HG03558 (cell line): ENCODE measurements at regions not wholly inside any gene's neighbourhood (a gene's known extent, or its start where the extent isn't known, plus 50 kb on each side); places are given as distances from the start of the nearest gene placed in this dataset.

Source experiments
- ATAC-seq: cut with Tn5 transposase; IDR thresholded peaks from one replicate; pipeline ENCODE4 v1.9.1; 2021; ENCODE audit warnings: moderate number of reproducible peaks; ENCODE audit not compliant: unreplicated experiment; ENCODE audit errors: extremely low read depth

DNA sequence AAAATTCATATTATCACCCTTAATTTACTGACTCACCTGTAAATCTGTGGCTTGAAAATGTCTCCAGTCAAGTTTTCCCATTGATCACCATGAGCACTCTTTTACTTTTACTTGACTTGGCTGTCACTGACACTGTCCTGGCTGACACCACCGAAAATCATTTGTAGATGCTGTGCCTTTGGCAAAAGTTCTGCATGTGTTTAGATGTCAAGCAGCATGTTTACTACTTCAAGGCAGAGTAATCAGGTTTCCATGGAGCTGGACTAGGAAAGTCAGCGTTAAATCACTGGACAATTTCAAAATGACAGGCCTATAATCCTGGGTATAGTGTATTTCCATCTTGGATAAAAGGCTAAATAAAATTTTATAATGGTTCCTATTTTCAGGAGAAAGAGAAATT, 1530.6 kb upstream of the CDH6 start:
- ATAC-seq = no peak

DNA sequence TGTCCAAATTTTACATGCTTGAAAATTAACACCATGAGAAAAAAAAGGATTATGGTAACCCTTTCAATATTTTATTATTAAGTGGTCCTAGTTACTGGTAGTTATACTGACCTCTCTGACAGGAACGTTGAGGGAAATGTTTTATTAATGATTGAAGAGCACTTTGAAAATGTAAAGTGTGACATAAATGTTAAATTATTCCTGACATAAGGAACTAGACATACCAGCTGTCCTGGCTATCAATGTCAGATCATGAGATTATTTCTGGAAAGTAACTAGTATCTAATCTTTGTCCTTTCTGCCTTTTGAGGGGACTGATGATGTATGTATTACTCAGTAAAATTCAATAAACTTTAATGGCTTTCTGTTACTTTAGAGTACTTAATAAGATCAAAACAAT, 1538.5 kb upstream of the CDH6 start:
- no peak for ATAC-seq

DNA sequence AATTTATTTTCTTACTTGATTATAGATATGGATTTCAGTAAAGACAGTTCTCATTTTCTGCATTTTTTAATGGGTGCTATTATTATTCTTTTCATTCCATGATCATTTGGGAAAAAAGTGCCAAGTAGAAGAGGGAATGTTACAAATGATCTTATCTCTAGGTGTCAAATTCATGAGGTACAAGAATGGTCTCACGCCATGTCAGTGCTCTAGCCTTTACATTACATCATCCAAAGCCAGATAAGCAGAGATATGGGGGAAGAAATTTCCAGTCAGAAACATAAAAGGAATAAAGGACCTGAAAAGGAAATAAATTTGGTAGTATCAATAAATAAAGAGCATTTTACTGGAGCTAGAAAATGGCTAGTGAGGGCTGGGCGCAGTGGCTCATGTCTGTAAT, 1544.2 kb upstream of the CDH6 start:
- ATAC-seq = no peak

GRCh38 chr5:29642601-29643000, 1550.9 kb upstream of the CDH6 start:
- ATAC-seq = no peak

GRCh38 chr5:29614206-29614605, 1579.3 kb upstream of the CDH6 start:
- ATAC-seq = no peak

GRCh38 chr5:29588236-29588635, 1605.2 kb upstream of the CDH6 start:
- ATAC-seq = no peak

DNA sequence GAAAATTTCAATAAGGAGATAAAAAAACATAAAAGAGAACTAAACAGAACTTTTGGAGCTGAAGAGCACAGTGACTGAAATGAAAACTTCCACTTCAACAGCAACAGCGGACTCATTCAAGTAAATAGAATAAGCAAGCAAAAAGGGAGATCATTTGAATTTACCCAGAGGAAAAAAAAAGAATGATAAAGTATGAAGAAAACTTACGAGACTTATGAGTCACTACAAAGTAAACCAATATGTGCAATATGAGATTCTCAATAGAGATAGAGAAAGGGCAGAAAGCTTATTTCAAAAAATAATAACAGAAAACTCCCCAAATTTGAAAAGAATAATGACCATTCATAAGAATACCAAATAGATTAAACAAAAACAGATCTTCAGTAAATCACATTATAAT, 1605.7 kb upstream of the CDH6 start:
- ATAC-seq = no peak

DNA sequence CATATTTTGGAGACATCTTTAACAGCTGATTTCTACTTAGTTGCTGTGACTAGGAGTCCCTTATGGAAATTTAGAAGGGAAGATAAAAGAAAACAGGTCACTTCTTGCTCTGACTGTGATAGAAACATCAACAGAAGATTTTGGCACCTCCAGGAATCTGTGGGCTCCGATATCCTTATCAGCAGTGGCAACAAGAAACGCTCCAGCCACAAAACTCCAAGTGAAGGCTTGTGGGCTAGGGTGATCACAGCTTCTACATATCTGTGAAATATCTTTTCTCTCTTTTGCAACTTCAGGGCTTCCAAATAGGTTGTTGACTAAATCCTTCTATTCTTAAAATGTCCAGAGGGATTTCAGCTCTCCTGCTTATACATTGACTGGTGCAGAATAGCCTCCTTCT, 1625.5 kb upstream of the CDH6 start:
- ATAC-seq = no peak

DNA sequence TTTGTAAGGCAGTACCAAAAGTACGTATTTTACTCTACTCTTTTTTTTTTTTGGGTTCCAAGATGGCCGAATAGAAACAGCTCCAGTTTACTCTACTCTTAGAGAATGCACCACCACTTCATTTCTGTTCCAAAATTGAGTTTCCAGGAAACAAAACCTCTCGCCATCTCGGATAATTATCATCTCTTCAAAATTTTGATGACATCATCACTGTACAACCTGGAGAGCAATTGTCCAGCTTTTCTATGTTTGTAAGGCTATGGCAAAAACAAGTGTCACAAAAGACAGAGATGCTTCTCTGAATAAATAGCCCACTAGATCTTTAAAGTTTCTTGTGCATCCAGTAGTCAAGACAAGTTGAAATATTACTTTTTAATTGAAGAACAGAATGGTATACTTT, 1631.9 kb upstream of the CDH6 start:
- no peak for ATAC-seq

DNA sequence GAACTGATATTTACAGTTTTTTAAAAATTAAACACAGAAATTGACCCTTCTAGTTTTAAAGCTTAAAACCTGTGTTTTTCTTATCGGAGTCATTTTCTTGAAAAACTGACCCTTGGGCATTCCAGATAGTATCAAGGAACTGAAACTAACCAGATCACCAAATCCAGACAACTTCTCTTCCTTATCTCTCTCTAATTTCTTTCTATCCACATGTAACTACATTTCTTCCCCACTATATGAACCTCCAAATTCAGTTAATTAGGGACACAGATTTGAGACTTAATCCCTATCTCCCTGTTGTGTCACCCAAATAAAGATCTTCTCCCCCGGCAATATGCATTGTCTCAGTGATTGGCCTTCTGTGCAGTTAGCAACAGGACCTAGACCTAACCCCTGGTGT, 1643.0 kb upstream of the CDH6 start:
- ATAC-seq = no peak

GRCh38 chr5:29548262-29548661, 1645.2 kb upstream of the CDH6 start:
- no peak for ATAC-seq

DNA sequence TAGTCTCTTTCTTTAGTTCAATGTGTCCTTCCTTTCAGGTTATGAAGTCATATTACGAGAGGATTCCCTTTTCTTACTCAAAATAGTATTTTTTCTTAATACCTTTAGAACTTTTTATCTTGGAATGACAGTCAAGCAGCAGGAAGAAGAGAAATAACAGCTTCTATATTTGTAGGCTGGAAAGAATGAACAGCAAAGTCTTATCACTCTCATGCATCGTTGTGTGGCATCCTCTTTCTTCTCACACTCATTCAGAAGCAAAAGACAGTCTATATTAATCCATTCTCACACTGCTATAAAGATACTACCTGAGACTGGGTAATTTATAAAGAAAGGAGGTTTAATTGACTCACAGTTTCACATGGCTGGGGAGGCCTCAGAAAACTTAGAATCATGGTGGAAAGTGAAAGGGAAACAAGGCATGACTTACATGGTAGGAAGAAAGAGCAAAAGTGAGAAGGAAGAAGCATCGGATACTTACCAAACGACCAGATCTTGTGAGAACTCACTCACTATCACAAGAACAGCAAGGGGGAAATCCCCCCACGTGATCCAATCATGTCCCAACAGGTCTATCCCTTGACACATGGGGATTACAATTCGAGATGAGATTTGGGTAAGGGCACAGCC, 1646.1 kb upstream of the CDH6 start:
- no peak for ATAC-seq

DNA sequence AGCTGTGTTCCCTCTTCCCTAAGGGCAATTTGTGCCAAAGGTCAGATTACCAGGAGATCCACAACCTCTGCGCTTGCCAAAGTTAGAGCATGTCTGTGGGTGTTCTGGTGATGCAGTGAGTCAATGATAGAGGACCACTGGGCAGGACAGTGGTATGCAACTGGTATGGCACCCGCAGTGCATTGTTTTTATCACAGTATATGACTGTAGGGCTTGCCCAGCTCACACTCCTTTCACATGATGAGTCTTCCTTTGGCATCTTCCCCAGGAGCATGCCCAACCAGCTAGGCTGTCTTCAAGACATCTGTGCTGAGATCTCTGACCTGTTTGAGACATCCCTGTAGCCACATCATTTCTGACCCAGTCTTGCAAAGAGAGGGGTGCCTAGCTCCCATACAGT, 1650.0 kb upstream of the CDH6 start:
- no peak for ATAC-seq

DNA sequence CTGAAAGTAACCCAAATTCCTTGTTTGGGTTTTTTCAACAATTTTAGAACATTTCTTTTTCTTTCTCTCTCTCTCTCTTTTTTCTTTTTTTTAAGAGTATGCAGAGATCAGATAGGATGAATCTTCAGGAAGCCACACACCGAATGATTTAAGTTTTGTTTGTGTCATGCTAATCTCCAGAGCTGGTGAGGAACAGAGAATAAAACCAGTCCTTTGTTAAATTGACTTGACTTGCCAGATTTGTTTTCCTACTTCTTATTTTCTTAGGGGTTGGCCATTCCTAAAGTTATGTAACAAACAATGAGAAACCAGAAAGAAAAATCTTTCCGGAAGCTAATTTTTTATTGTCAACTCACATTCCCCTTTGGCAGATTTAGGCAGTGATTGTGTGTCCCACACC, 1669.3 kb upstream of the CDH6 start:
- ATAC-seq = no peak

- no peak for ATAC-seq
Observed at GRCh38 chr5:29518176-29518575, 1675.3 kb upstream of the CDH6 start.

- no peak for ATAC-seq
Observed at GRCh38 chr5:29516224-29516623, 1677.3 kb upstream of the CDH6 start.

DNA sequence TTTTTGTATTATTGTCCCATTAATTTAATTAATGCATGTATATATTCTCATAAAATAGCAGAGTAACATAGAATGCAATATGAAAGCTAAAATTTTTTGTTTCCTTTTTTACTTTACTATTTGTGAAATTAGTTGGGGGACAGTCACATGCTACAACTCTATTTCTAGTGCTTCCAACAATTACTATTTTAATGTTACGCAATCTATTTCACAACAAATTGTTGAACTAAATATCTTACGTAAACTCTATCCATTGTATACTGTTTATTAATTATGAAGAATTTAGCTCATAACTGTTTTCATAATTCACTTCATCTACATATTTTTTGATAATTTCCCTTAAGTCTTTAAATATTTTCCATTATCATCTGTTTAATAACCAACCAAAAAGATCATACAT, 1685.4 kb upstream of the CDH6 start:
- ATAC-seq = no peak

DNA sequence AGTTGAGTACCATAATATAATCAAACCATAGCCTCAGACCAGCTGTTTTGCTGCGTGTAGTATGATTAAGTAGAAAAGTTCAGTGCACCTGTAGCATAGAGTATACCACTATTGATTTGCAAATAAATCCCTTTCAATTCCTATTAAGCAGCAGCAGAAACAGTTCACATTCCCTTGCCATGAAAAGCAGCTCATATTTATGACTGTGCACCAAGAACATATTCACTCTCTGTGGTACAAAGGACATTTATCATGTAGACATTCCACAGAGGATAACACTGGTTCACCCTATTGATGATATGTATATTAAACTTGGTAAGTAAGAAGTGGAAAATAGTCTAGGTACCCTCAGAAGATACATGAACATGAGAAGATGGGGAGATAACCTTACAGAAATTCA, 1689.1 kb upstream of the CDH6 start:
- no peak for ATAC-seq

DNA sequence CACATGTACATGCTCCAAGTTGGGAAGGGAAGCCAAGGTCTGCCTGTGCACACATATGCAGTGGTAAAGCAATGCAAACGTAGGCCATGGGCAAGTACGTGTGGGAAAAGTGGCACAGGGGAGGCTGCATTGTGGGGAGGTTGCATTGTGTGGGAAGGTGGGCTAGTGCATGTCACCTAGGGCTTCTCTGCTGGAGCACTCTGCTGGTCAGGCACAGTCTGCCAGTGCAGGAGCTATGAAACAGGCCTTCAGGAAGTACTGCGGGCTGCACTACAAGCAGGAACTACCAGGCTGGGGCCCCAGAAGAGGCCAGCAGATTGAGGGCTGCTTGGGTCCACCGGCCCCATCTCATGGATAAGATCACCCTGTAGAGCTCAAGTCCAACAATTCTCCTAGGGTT, 1694.6 kb upstream of the CDH6 start:
- ATAC-seq = no peak

DNA sequence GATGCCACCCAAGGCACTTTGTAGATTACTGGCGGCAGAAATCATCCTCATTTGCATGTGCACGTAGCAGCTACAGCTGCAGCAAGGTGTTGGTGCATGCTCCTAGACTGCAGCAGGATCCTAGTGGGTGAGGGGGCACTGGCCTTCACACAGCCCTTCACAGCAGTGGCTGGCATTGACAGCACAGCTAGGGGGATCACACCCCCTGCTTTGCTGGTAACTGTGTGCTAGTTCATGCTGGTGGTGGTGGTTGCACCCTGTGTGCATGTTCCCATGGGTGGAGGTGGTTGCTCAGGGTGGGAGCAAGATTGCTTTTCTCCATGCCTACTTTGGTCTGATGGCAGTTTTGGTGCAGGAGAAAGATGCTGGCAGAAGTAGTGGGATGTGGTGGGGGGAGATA, 1695.1 kb upstream of the CDH6 start:
- no peak for ATAC-seq

- ATAC-seq = no peak
Observed at GRCh38 chr5:29485333-29485732, 1708.2 kb upstream of the CDH6 start.

DNA sequence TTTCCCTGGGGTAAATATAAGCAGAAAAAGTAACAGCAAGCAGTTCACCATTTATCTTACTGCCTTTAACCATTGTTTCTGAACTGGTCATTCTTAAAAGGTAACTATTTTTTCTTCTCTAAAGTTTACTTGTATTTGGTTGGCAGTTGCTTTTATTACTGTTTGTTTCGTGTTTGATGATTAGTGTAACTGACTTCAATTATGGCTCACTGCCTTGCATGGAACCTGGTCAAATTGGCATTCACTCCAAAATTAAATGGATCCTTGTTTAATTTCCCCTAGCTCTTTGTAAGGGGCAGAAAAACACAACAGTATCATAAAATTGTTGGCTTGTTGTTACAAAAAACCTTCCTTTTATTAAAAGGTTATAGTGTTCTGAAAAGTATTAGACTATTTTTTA, 1723.9 kb upstream of the CDH6 start:
- no peak for ATAC-seq

DNA sequence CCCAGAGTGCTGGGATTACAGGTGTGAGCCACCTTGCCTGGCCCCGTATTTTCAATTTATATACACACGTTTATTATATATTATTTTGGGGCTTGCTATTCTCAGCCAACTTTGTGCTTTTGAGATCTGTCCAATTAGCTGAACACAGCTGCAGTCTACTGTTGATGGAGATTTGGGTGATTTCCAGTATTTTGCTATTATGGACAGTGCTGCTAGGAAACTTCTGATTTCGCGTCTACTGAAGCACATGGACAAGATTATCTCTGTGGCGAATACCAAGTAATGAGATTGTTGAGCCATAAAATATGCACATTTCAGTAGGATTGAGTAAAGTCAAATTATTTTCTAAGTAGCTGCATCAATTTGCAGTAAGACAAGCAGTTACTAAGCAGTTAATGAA, 1731.2 kb upstream of the CDH6 start:
- no peak for ATAC-seq
